AG09319 (cell line): ENCODE measurements at regions not wholly inside any gene's neighbourhood (a gene's known extent, or its start where the extent isn't known, plus 50 kb on each side); places are given as distances from the start of the nearest gene placed in this dataset.

Experiments used
- DNase-seq: peaks from one replicate; pipeline ENCODE4 v3.0.0-alpha.2; 2010; ENCODE audit warnings: low read depth; ENCODE audit errors: extremely low read depth
- TF ChIP-seq, protein P1 (sequence below): IDR thresholded peaks from 2 replicates; pipeline ENCODE4 v1.5.1; 2011; ENCODE audit warnings: low read depth, mild to moderate bottlenecking, inconsistent platforms, low read length, moderate library complexity

- TF ChIP-seq, protein P1, sequence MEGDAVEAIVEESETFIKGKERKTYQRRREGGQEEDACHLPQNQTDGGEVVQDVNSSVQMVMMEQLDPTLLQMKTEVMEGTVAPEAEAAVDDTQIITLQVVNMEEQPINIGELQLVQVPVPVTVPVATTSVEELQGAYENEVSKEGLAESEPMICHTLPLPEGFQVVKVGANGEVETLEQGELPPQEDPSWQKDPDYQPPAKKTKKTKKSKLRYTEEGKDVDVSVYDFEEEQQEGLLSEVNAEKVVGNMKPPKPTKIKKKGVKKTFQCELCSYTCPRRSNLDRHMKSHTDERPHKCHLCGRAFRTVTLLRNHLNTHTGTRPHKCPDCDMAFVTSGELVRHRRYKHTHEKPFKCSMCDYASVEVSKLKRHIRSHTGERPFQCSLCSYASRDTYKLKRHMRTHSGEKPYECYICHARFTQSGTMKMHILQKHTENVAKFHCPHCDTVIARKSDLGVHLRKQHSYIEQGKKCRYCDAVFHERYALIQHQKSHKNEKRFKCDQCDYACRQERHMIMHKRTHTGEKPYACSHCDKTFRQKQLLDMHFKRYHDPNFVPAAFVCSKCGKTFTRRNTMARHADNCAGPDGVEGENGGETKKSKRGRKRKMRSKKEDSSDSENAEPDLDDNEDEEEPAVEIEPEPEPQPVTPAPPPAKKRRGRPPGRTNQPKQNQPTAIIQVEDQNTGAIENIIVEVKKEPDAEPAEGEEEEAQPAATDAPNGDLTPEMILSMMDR: no peak
- no peak for DNase-seq
Observed at GRCh38 chr15:35167675-35168074, 82.6 kb upstream of the NANOGP8 start.

DNA sequence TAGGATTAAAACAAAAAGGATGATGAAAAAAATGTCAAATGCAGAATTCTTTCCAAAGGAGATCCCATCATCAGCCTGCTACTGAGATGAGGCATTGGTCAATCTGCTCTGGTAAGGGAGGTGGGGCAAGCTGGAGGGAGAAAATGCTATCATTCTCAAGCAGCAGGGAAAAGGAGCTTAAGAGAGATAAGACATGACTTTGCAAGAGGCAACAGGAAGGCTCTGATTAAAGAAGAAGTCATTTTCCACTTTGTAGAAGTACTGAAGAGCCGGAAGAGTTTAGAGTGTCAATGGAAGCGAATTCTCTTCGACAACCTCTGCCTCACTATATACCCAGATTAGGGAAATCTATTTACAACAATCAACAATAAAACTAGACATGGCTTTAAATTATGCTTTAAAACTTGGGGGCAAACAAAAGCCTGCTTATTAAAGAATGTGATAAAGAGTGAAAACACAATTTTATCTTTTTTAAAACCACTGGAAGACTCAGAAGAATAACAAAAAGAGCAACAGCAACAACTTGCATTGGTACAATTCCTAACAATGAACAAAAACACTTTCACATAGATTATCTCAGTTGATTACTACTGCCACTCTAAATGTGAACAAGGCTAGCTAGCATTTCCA is 81.8 kb upstream of the NANOGP8 start:
- no peak for DNase-seq
- TF ChIP-seq, protein P1: no peak

- TF ChIP-seq, protein P1: no peak
- no peak for DNase-seq
Observed at GRCh38 chr15:35161694-35162093, 76.6 kb upstream of the NANOGP8 start.

DNA sequence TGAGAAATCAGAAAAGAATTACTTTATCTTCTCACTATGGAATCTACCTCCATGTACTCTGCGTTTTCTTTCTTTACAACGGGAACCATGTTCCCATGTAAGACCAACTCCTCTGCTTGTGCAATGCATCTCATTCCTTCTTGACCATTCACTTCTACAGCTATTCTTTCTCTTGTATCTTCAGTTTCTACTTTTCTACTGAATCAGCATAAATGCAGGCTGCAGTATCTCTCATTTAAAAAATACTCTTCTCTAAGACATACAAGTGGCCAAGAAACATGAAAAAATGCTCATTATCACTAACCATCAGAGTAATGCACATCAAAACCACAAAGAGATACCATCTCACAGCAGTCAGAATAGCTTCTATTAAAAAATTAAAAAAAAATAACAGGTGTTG is 74.1 kb upstream of the NANOGP8 start:
- TF ChIP-seq, protein P1: no peak
- no peak for DNase-seq

- TF ChIP-seq, protein P1: no peak
- DNase-seq: no peak
Observed at GRCh38 chr15:35151782-35152181, 66.7 kb upstream of the NANOGP8 start.

DNA sequence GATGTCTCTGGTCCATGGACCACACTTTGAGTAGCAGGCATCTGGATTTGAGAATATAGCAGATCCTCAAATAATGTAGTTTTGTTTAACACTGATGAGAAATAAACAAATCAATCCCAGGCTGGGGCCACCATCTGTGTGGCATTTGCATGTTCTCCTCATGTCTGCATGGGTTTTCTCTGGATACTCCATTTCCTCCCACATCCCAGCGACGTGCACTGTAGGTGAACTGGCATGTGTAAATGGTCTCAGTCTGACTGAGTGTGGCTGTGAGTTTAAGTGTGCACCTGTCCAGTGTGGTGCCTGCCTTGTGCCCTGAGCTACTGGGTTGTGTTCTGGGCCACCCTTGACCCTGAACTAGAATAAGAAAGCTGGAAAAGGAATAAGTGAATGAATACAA is 66.3 kb upstream of the NANOGP8 start:
- TF ChIP-seq, protein P1: no peak
- DNase-seq: no peak

DNA sequence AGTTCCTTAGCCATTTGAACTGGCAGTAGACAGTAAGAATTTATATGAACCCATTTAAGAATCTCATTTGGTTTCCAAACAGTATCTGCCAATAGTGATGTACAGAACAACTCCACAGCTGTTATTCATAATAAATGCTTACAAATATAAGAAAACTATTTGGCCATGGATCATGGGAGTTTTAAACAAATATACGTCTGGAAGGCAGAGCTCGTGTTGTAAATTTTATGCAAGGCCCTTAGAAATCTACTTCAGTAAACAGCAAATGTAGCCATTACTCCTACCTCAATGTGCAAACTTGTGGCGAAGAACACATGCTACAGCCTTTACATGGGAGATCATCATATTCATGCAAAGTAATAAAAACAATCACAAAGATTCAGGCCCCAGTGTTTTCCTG is 65.3 kb upstream of the NANOGP8 start:
- DNase-seq: no peak
- TF ChIP-seq, protein P1: no peak
